Cerebellar nuclear complex (tissue), 1 donor: ENCODE measurements at regions not wholly inside any gene's neighbourhood (a gene's known extent, or its start where the extent isn't known, plus 50 kb on each side); places are given as distances from the start of the nearest gene placed in this dataset.

Source experiments
- DNase-seq, 2 experiments: peaks; one replicate each; lab custom pipeline; 2025; lab: John Stamatoyannopoulos, UW

DNA sequence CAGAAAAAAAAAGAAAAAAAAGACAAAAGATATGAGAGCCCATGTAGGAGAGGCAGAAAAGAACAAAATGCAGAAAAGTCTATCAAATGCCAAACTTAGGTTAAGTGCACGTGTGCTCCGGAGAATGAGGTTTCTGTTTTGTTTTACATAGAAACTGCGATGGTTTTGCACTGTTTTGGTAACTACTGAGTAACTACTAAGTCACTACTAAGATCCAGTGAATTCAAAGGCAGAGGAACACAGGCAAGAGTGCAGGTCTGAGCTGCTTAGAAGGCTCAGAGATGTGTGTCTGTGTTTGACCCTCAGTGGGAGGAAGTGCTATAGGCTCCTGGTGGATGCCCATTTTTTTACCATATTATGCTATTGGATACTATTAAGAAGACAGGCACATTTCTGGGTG is 299.3 kb downstream of the NDFIP2 start:
- no peak for DNase-seq

DNA sequence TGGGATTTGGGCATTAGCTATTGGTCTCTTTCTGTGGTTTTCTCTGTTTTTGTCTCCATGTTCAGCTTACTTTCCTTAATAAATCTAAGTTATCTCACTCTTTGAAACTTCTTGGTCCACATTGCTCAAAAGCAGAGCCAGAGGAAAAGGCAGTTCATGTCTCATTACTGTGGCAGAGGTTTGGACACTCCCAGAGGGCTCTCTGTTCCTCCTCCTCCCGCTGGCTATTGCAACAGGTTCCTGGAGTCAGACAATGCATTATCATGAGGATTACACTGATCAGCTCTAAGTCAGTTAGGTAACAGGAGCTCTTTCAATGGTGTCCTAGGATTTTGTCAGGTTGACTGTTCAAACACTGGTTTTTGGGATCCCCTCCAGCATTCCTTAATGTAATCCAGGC is 298.8 kb downstream of the NDFIP2 start:
- DNase-seq: no peak

DNA sequence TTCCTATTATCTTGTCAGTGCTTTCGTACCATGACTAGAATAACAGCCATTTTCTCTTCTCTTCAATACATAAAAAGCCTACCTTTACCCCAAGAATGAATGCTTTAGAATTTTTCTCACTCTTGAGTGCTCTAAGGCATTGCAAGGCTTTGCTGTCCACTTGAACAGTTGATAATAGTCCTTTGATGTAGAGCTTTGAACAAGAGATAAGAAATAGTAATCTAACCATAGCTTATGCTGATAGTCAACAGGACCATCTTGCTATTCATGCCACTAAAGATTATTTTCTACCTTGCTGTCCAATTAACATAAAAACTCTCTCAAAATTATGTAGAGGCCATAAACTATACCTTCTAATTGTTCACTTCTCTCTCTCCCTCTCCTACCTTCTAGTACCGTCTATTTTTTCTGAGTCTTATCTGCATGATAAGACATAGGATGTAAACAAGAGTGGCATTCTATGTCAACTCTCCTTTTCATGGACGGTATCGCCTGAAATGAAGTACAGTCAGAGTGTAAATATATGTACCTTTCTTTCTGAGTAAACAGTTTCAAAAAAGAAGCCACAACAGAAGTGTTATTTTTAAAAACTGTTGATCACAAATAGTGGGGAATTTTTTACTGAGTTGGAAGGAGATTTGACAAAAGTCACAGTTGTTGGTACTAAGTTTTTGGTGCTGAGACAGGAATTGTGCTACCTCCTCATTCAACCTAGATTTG is 297.9 kb downstream of the NDFIP2 start:
- no peak for DNase-seq

DNA sequence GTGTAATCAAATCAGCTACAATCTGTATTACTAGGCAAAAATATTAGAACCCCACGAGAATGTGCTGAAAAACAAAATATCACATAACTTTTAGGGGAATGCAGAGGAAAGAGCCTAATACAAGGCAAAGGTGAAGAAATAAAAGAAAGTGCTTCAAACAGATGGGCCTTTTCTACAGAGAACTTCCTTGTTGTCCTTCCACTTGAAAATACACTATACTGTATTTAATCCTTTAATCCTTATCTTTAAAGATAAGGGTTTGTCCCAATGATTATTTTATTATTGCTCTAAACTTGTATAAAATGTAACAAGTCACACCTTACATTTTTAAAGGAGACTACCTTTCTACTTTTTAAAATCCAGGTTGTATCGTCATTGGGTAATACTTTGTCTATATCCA is 296.5 kb downstream of the NDFIP2 start:
- no peak for DNase-seq

DNA sequence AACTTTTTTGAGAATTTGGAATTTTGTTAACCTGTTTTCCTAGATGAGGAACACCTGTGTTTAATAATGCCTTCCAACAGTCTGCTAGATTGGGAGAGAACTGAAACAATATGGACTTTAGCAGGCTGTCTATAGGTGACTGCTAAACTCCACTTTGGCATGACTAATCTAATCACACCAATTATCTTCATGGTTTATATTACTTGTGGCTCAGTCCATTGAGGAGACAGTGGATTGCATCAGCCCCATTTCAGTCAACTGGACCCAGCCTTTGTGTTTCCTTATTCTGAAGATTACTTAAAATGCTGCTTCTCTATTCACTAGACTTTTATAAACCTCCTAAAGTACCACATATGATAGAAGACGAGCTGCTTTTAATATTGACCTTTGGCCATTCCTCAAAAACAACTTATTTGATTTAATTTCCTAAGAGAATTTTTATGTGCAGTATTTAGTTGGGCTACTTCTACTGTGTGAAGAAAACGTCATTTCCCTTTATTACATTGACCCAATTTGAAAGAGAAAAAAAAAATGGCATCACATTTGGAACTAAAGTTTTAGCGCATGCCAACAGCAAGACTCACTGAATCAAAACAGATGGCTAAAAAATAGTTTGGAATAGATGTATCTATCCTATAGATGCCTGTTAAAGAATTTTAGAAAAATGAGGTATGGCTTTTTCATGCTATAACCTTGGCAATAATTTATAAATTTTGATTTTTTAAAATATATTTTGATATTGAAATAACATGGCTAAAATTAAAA is 295.8 kb downstream of the NDFIP2 start:
- no peak for DNase-seq

DNA sequence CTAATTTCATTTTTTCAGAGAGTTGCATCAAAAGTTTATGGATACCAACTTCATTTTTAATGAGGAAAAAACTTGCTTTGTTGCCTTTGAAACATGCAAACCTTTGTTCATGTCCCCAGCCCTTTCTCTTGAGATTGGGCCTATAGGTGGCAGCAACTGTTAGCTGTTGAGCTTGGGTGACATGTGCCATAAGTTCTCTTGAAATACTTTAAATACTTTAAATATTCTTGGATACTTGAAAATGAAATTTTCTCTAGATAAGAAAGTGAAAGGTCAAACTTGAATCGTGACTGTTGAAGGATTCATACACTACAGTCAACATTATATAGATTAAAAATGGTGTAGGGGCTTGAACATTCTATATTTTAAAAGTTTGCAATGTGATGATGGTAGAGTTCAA is 294.9 kb downstream of the NDFIP2 start:
- DNase-seq: no peak

DNA sequence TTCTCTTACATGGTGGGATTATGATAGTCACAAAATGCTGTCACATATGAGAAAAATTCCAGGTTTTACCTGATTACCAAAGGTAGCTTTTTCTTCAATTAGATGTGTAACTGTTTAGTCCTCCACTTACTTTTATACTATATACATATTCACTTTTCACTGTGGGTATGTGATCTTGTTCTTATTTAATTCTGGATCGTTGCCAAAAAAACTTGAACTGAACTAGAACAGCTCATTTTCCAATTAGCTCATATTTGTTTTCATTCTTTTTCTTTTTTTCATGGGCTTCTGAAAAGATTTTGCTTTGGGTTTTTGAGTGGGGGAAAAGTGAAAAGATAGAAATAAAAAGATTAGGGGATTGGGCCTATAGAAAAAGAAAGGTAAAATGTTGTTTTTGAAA is 291.9 kb downstream of the NDFIP2 start:
- DNase-seq: no peak

DNA sequence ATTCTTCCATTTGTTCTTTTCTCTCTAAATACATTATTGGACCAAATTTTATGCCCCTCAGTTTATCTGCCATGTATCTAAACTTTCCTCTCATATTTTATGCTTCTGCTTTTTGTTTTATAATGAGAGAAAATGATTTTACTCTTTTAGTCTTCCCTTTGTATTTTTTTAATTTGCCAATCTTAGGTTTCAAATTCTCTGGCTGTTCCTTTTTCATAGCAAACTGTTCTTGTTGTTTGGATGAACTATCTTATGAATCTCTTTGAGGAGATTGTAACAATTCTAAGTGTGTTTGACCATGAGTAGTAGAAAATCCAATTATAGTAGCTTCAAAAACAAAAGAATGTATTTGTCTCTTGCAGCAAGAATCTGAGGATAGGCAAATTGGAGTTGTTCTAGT is 290.5 kb downstream of the NDFIP2 start:
- DNase-seq: no peak

DNA sequence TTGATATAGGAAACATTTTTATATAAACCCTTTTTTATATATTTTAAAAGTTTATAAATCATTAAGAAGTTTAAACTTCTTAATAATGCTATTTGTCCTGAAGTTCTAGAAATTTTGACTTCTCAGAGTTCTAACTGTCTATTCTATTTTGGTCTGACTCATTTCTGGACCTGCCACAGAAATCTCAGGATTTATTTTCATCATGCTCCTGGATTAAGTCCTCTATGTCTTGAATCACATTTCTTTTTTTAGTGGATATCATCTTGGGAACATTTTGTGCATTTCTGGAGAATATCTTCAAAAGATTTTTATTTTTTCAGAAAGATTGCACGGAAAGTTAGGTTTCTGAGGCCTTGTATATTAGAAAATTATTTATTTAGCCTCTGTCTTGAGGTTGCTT is 289.1 kb downstream of the NDFIP2 start:
- DNase-seq: no peak

DNA sequence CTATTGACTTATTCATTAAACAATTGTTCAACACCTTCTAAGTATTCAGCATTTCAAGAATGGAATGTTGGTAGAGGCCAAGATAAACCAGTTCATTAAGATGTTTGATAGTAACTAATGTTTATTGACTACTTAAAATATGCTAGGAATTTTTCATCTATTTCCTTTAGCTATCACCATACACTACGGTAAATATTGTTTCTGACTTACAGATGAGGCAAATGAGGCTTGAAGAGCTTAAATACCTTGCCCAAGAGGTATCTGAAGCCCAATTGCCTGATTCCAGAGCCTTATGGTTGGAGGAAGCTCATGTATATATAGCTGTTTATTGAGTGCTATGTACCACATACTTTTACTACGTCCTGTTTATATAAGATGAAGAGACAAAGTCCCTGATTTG is 286.2 kb downstream of the NDFIP2 start:
- DNase-seq: no peak

DNA sequence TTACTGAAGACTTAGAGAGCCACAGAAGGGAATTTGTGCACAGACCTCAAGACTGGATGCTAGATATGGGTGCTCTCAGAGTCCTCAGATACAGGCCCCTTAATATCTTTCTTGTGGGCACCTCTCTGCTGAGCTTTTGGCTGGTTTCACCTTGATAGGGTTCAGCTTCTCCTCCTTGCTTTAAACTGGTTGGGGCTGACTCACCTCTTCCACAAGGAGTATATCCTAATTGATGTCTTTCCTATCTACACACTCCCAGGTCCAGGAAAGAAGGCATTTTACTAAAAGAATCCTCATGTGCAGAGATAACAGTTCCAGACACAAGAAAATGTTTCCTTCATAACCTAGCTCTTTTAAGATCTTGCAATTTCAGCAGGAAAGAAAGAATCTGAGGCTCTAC is 284.4 kb downstream of the NDFIP2 start:
- DNase-seq: no peak

DNA sequence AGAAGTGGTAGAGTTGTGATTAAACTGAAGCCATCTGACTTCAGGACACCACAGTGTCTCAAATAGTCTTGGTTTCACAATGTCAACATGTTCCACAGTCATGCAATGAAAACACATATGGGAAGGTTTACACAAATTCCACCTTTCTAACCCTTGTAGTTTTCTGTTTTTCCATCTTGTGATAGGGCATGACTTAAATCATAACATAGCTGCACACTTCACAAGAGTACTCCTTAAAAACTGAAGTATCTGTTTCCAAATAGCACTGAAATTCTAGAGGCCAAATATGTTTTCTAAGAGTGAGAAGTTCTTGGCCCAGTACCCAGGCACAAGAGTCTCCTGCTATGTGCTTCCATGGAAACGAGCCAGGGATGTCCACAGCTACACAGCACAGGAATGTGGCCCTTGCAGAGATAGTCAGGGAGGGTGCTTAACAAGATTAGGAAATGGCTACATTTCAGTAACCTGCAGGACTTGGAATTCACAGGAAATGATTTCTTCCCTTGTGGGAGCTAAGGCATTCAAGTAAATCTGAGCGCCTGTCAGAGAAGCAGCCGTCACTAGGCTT is 269.1 kb downstream of the NDFIP2 start:
- peak in 1 of 2 experiments; percentile 40 for DNase-seq

DNA sequence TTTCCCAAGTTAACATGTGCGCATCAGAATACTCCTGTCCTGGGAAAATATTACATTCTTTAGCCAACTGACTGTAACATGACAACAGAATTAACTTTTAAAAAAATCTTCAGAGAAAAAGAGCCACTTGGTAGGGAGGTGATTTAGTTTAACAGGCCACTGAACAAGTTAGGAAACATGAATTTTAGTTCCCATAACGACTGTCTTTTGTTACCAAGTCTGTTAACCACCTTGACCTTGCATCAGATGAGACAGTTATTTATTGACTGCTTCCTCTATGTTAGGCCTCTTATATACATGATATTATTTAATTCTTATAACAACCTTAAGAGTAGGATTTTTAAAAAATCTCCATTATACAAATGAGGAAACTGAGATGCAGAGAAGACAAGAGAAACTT is 268.6 kb downstream of the NDFIP2 start:
- DNase-seq: no peak

DNA sequence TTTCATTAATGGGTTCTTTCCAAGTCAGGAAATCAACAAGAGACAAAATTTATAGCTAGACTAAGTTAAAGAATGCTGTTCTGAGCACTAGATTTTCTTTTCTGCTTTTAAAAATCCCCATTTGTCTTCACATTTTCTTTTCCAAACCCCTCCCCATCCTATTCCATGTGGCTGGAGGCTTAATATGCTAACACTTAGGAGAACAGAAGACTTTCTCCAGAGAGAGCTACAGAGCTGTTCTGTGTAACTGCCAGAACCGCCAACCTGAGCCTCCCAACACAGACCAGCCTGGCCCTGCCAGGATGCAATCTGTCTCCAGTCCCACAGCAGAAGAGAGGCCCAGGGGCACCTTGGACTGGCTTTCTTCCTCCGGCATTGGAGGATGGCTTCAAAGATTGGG is 264.1 kb downstream of the NDFIP2 start:
- no peak for DNase-seq

DNA sequence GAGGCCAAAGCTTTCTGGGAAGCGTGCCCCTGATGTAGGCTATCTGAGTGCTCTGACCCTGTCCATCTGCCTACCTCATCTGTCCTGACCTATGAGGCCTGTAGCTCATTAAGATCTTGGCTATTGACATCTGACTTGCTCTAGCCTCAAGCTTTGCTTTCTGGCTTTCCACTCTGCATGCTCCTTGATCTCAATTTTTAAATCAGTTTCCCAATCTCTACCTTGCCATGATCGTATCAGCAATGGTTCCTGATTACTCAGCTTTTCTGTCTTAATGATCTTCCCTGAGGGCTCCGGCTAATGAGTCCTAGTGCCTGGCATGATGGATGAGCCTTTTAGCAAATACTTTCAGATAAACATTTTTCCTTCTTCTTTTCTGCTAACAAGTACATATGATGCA is 262.0 kb downstream of the NDFIP2 start:
- no peak for DNase-seq

DNA sequence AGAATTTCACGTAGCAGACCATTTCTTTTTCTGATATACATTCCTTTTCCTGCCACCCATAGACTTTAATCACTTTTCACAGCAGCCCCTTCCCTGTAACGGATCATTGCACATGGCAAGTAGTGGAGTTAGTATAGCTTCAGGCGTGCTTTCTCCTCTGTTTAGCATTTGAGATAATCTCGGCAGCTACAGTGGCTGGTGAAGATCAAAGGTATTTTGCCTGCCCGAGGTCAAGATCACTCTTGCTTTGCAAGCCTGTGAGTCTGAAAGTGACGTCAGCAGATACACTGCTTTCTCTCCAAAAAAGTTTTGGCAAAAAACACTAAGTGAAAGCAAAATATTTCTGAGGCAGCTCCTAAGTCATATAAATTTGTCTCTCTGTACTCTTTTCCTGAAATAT is 260.0 kb downstream of the NDFIP2 start:
- no peak for DNase-seq

DNA sequence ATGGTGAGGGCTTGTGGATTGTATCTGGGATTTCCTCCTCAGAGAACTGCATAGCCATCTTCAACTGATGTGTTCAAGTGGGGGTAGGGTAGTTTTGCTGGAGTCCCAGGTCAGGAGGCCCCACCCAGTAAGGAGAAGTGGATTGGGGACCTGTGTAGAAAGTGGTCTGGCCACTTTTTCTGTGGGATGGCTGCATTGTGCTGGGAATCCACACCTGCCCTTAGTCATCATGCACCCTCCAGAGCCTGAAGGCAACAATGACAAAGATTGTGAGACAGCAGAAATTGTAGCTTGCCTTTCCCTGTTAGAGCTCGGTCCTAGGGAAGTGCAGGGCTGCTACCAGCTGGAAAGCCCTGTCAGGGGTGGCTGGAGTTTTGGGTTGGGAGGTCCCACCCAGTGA is 255.4 kb downstream of the NDFIP2 start:
- DNase-seq: no peak

DNA sequence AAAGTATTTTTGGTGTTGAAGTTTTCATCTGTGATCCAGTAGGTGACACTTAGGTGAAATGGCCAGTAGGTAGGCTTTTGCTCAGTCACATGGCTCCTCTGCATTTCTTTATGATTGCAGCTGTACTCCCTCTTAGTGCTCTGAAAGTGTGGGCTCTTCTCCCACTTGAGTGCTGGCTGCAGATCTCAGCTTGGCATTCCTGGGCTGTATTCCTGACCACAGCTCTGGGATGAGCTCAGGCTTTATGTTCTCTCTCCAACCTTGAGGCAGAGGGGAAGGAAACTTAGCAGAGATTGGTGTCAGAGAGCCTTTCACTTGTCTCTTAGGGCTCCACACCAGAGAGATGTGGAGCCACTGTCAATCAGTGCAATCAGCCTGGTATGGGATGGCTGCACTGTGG is 254.3 kb downstream of the NDFIP2 start:
- DNase-seq: no peak

DNA sequence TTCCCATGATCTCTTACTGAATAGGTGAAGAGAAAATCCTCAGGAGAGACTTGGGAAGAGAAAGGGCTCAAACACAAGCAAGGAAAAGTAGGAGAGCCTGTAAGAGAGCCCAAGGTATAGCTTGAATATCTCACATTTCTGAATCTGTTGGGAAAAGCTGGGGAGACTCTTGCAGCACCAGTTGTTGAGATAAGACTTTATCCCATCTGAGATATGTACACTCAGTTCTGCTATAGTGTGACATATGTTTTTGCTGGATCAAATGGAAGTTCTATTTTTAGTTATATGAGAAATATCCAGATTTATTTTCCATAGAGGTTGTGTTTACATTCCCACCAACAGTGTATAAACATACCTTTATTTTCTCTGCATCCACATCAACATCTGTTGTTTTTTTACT is 246.1 kb downstream of the NDFIP2 start:
- DNase-seq: no peak

DNA sequence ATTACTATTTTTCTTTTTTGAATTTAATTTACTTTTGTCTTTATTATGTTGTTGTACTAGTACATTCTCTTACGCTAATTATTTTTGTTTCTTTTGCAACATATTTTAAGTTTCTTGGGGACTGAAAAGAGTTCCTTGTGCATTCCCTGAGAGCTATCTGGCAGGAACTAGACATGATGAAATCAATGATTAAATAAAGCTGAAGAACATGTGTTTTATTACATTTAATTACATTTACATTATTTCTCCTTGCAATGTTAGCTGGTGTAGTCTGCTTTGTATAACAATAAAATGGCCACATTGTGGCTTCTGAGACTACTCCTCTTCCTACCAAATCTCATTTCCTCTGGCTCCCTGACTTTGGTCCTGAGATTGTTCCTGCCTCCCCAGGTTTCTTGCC is 244.9 kb downstream of the NDFIP2 start:
- no peak for DNase-seq

DNA sequence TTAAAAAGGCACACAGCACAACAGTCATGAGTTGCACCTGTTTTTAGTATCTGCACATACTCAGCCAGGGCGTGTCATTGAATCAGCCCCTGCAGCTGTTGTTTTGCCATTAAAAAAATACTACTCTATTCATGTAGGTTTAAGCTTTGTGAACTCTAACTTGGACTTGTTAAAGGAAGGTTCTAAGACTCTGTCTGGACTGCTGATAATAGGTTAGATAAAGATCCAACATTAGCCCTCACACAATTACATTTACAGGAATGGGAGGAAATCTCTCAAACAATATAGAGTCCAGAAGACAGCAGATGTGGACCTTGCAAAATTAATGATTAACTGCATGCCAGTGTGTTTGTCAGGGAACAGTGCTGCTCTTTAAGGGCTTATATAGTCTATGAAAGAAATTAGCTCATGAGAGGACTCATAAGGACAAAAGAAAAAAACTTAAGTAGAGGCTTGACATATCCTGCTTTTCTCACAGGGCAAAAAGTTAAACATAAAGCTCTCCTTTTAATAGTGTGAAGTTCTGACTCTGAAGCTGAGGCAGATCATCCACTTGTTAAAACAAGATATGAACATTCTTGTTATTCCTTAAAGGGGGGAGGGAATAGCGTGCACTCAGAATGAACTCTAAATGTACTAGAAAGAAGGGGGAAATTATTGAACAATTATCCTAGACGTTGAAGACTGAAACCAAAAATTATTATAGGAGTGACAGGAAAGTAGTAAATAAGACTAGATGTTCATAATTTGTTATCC is 243.6 kb downstream of the NDFIP2 start:
- DNase-seq: no peak

DNA sequence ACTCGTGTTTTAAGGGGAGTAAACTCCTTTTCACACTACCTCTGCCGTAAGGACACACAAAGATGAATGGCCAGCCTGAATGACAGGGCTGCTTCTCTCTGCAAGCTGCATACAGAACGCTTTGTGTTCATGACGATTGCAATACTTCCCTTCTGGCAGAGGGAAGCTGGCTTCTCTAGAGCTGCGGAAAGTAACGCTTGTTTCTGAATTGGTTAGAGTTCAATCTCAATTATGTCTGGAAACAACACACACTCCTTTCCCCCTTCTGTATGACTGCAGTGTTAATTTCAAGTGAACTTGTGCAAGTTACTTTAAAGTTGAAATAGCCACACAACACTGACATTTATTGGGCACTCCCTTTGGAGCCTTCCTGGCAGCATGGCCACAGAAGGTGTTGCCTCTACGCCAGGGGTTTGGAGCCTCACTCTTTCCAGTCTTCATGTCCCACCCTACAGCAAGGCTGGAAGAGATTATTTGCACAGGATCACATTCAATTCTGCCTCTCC is 242.6 kb downstream of the NDFIP2 start:
- DNase-seq: no peak
